H1 (cell line): ENCODE measurements at regions not wholly inside any gene's neighbourhood (a gene's known extent, or its start where the extent isn't known, plus 50 kb on each side); places are given as distances from the start of the nearest gene placed in this dataset.

ENCODE experiments used
- CTCF ChIA-PET: fragments of 300-600 bp; sonication (Branson Sonifier 250); formaldehyde crosslinking; loops from one replicate; lab custom pipeline; 2021; ENCODE audit not compliant: partially characterized antibody; lab: Charles Lee
- POLR2A ChIA-PET: fragments of 300-600 bp; sonication (Branson Sonifier 250); formaldehyde crosslinking; loops from one replicate; lab custom pipeline; 2021; ENCODE audit warnings: inconsistent platforms; ENCODE audit not compliant: partially characterized antibody; lab: Charles Lee
- DNase-seq, 2 experiments: peaks; one replicate each; pipeline versions ENCODE4 v3.0.0 to v3.0.0-alpha.2; 2010 to 2022; ENCODE audit warnings: low spot score in 2 of 2, low read depth in 1 of 2, mixed read lengths in 1 of 2
- FAIRE-seq: peaks from 2 replicates; lab custom pipeline; 2011; peaks lifted over from hg19 to GRCh38; lab: Jason Lieb, UNC
- H2AFZ ChIP-seq: 2 replicates; pipeline ENCODE4 v1.8.1; 2012; ENCODE audit warnings: low read length, inconsistent platforms
- H2AK5ac ChIP-seq: 2 replicates; pipeline ENCODE4 v1.6.1; 2013; ENCODE audit warnings: low read depth, low read length
- H2BK120ac ChIP-seq: replicated peaks from 2 replicates; pipeline ENCODE3; 2013; ENCODE audit warnings: low read depth, low read length, inconsistent platforms
- H2BK12ac ChIP-seq: 2 replicates; pipeline ENCODE4 v1.6.1; 2013; ENCODE audit warnings: low read depth, low read length
- H2BK15ac ChIP-seq: 2 replicates; pipeline ENCODE4 v1.6.1; 2013; ENCODE audit warnings: low read length
- H2BK20ac ChIP-seq: 2 replicates; pipeline ENCODE4 v1.6.1; 2013; ENCODE audit warnings: low read length
- H2BK5ac ChIP-seq: 2 replicates; pipeline ENCODE4 v1.6.1; 2013; ENCODE audit warnings: low read depth, low read length
- H3K14ac ChIP-seq: 2 replicates; pipeline ENCODE4 v1.6.1; 2013; ENCODE audit warnings: inconsistent platforms; ENCODE audit not compliant: insufficient read length
- H3K18ac ChIP-seq: 2 replicates; pipeline ENCODE4 v1.6.1; 2013; ENCODE audit warnings: low read length; ENCODE audit errors: extremely low read depth
- H3K23ac ChIP-seq: 2 replicates; pipeline ENCODE4 v1.6.1; 2013; ENCODE audit warnings: inconsistent platforms; ENCODE audit not compliant: insufficient read length
- H3K23me2 ChIP-seq: 2 replicates; pipeline ENCODE4 v1.6.1; 2013; ENCODE audit warnings: low read depth, low read length
- H3K27ac ChIP-seq: 2 replicates; pipeline ENCODE4 v1.6.1; 2011; ENCODE audit warnings: low read depth, low read length, inconsistent platforms
- H3K27me3 ChIP-seq, 4 experiments: replicated peaks in 1 of 4; 1 replicate in 1 of 4; 2 replicates in 3 of 4; pipeline versions ENCODE4 v1.6.1 to v1.8.1; 2011 to 2013; ENCODE audit warnings: low read length in 3 of 4, mild to moderate bottlenecking in 3 of 4, inconsistent platforms in 2 of 4, mixed read lengths in 2 of 4, moderate library complexity in 1 of 4; ENCODE audit not compliant: control insufficient read depth in 3 of 4, insufficient read depth in 3 of 4; ENCODE audit errors: extremely low read depth in 1 of 4
- H3K36me3 ChIP-seq, 4 experiments: 2 replicates each; pipeline versions ENCODE4 v1.6.1 to v1.8.1; 2011 to 2013; ENCODE audit warnings: mild to moderate bottlenecking in 4 of 4, low read length in 3 of 4, moderate library complexity in 2 of 4, control low read depth in 1 of 4, inconsistent platforms in 1 of 4; ENCODE audit not compliant: insufficient read depth in 4 of 4, control insufficient read depth in 2 of 4
- H3K4ac ChIP-seq: replicated peaks from 2 replicates; pipeline ENCODE3; 2013; ENCODE audit warnings: low read length, low read depth, mixed read lengths, inconsistent platforms; ENCODE audit not compliant: insufficient read length
- H3K4me1 ChIP-seq, 4 experiments: replicated peaks in 1 of 4; 1 replicate in 1 of 4; 2 replicates in 3 of 4; pipeline versions ENCODE4 v1.6.1 to v1.8.1; 2011 to 2013; ENCODE audit warnings: low read length in 3 of 4, inconsistent platforms in 2 of 4, mixed read lengths in 1 of 4; ENCODE audit not compliant: insufficient read depth in 4 of 4, control insufficient read depth in 3 of 4
- H3K4me2 ChIP-seq, 2 experiments: 2 replicates each; pipeline versions ENCODE4 v1.6.1 to v1.8.1; 2011 to 2013; ENCODE audit warnings: low read depth in 2 of 2, low read length in 2 of 2, control low read depth in 1 of 2, inconsistent platforms in 1 of 2, mild to moderate bottlenecking in 1 of 2; ENCODE audit not compliant: insufficient read depth in 1 of 2
- H3K4me3 ChIP-seq, 4 experiments: fragments of 200-600, 300-600 bp in 1 of 4; sonication (generic), shearing (Covaris generic), sonication (Bioruptor Twin) in 1 of 4; 2 replicates each; pipeline versions ENCODE4 v1.5.1 to v1.8.1; 2011 to 2016; ENCODE audit warnings: low read length in 4 of 4, low read depth in 3 of 4, control low read depth in 2 of 4, inconsistent platforms in 2 of 4, mild to moderate bottlenecking in 2 of 4, mixed read lengths in 1 of 4, moderate library complexity in 1 of 4; ENCODE audit not compliant: insufficient read depth in 2 of 4; ENCODE audit errors: extremely low read depth in 1 of 4
- H3K56ac ChIP-seq: replicated peaks from 2 replicates; pipeline ENCODE3; 2013; ENCODE audit warnings: low read depth, mild to moderate bottlenecking, mixed read lengths, low read length, inconsistent platforms; ENCODE audit not compliant: insufficient read length
- H3K79me1 ChIP-seq: 2 replicates; pipeline ENCODE4 v1.6.1; 2013; ENCODE audit warnings: low read depth, low read length, control low read depth
- H3K79me2 ChIP-seq, 2 experiments: 2 replicates each; pipeline versions ENCODE4 v1.6.1 to v1.8.1; 2012 to 2013; ENCODE audit warnings: low read length in 2 of 2, mild to moderate bottlenecking in 2 of 2, inconsistent platforms in 1 of 2; ENCODE audit not compliant: insufficient read depth in 2 of 2, control insufficient read depth in 1 of 2
- H3K9ac ChIP-seq, 4 experiments: replicated peaks in 1 of 4; 1 replicate in 1 of 4; 2 replicates in 3 of 4; pipeline versions ENCODE4 v1.6.1 to v1.8.1; 2011 to 2013; ENCODE audit warnings: low read depth in 3 of 4, low read length in 3 of 4, control low read depth in 2 of 4, mild to moderate bottlenecking in 2 of 4, moderate library complexity in 2 of 4, inconsistent platforms in 1 of 4; ENCODE audit errors: extremely low read depth in 1 of 4
- H3K9me3 ChIP-seq, 2 experiments: 2 replicates each; pipeline versions ENCODE4 v1.6.1 to v1.8.1; 2012 to 2013; ENCODE audit warnings: mild to moderate bottlenecking in 2 of 2, moderate library complexity in 2 of 2, control low read depth in 1 of 2, inconsistent platforms in 1 of 2, low read depth in 1 of 2, low read length in 1 of 2, mixed read lengths in 1 of 2; ENCODE audit not compliant: insufficient read depth in 2 of 2
- H4K20me1 ChIP-seq, 2 experiments: replicated peaks in 1 of 2; 2 replicates each; pipeline versions ENCODE3 to v1.8.1; 2011 to 2013; ENCODE audit warnings: inconsistent platforms in 2 of 2, low read length in 2 of 2, mild to moderate bottlenecking in 1 of 2; ENCODE audit not compliant: insufficient read depth in 2 of 2, control insufficient read depth in 1 of 2
- H4K5ac ChIP-seq: 2 replicates; pipeline ENCODE4 v1.6.1; 2013; ENCODE audit warnings: low read length, low read depth, mixed read lengths, inconsistent platforms; ENCODE audit not compliant: insufficient read length
- H4K8ac ChIP-seq: 2 replicates; pipeline ENCODE4 v1.8.0; 2013; ENCODE audit warnings: mild to moderate bottlenecking, moderate library complexity, low read length, inconsistent platforms; ENCODE audit not compliant: insufficient read depth; ENCODE audit errors: extremely low read depth
- H4K91ac ChIP-seq: replicated peaks from 2 replicates; pipeline ENCODE3; 2013; ENCODE audit warnings: low read length, mixed read lengths, inconsistent platforms; ENCODE audit not compliant: insufficient read length
- NRF1 ChIP-seq: IDR thresholded peaks from 2 replicates; pipeline ENCODE4 v1.6.1; 2011; ENCODE audit warnings: mild to moderate bottlenecking, low read depth, low read length, improper control_type of control experiment
- RAD21 ChIP-seq, 2 experiments: IDR thresholded peaks in 1 of 2; conservative IDR thresholded peaks in 1 of 2; 2 replicates each; pipeline ENCODE4 v1.6.1; 2011; ENCODE audit warnings: low read depth in 2 of 2, low read length in 2 of 2, improper control_type of control experiment in 1 of 2, inconsistent platforms in 1 of 2, mild to moderate bottlenecking in 1 of 2, moderate library complexity in 1 of 2
- RFX5 ChIP-seq: IDR thresholded peaks from 2 replicates; pipeline ENCODE4 v1.6.1; 2011; ENCODE audit warnings: low read depth, low read length, improper control_type of control experiment, borderline replicate concordance
- SIRT6 ChIP-seq: IDR thresholded peaks from one replicate; pipeline ENCODE4 v1.7.1; 2012; ENCODE audit warnings: low read length, inconsistent platforms
- TAF1 ChIP-seq: IDR thresholded peaks from 2 replicates; pipeline ENCODE4 v1.6.1; 2011; ENCODE audit warnings: mild to moderate bottlenecking, low read depth, low read length
- TBP ChIP-seq: IDR thresholded peaks from 2 replicates; pipeline ENCODE4 v1.6.1; 2011; ENCODE audit warnings: low read depth, low read length, improper control_type of control experiment
- TEAD4 ChIP-seq: IDR thresholded peaks from 2 replicates; pipeline ENCODE4 v1.6.1; 2012; ENCODE audit warnings: low read depth, low read length, inconsistent platforms, mixed read lengths
- WGBS, 2 experiments: shearing (Covaris generic) in 1 of 2; methylation state at CpG; one replicate each; pipeline versions ENCODE4 v1.1.6 to v1.1.7; 2013 to 2015; ENCODE audit warnings: low lambda C conversion rate in 2 of 2, mixed read lengths in 2 of 2, inconsistent platforms in 1 of 2, low coverage in 1 of 2, missing lambda C conversion rate in 1 of 2; ENCODE audit not compliant: insufficient replicate concordance in 2 of 2, insufficient coverage in 1 of 2, insufficient read length in 1 of 2; ENCODE audit errors: extremely low coverage in 1 of 2, missing lambda C conversion rate in 1 of 2; 5-methylcytosine and 5-hydroxymethylcytosine counted together

DNA sequence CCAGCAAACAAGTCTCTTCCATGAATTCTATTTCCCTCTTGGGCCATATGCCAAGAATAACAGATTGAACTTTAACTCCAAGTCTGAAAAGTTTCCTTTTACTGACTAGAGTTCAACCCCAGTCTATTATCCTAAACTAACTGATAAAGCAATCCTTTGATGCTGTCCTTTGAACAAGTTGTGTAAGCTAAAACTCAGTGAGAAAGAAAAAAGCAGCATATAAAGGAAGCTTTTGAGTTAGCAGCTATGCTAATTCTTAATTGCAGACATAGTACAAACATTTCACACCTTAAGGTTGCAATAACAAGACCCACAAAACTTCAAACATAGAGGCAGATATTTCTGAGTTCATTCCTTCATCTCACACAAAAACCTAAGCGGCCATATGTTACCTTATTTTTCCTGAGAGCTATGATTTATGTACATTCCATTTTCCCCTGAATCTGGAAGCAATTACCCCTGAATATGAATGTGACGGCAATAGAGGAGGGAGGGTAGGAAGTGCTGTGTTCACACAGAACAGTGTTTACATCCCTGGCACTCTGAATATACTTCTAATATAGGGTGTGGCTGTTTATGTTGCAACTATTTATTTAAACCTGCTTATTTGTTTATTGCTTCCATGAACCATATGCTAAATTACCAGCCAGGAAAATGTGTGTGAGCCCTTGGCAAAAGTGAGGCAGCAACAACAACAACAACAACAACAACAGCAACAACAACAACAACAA lies 180.6 kb downstream of the IRS1 start:
- H3K79me1 ChIP-seq: no peaks in the 10 kb centered on the region
- H3K27ac ChIP-seq: no peak overlapping the region
- no peak overlapping the region for H2BK5ac ChIP-seq
- H3K79me2 ChIP-seq: no peaks in the 10 kb centered on the region
- no peak overlapping the region for H3K56ac ChIP-seq
- H4K20me1 ChIP-seq: no peaks in the 10 kb centered on the region
- no peak overlapping the region for H2AFZ ChIP-seq
- no peak overlapping the region for H3K4me2 ChIP-seq
- H4K8ac ChIP-seq: no peak overlapping the region
- H3K14ac ChIP-seq: no peak overlapping the region
- H4K5ac ChIP-seq: no peak overlapping the region
- TF ChIP-seq NRF1: no peak
- TF ChIP-seq TEAD4: no peak
- TF ChIP-seq SIRT6: no peak
- no peak for TF ChIP-seq RFX5
- TF ChIP-seq RAD21 (IDR thresholded peaks at IDR 0.05 in 1 of 2, conservative IDR thresholded peaks at IDR 0.05 in 1 of 2; ENCODE audit: low read depth in 2 of 2, low read length in 2 of 2): no peak
- no peak for TF ChIP-seq TAF1
- no peak for TF ChIP-seq TBP
- H3K23ac ChIP-seq: no peak overlapping the region
- H3K27me3 ChIP-seq: no peaks in the 10 kb centered on the region
- no peak overlapping the region for H3K9ac ChIP-seq
- H2BK120ac ChIP-seq: no peak overlapping the region
- no peak overlapping the region for H3K4me3 ChIP-seq
- no peaks in the 10 kb centered on the region for H3K9me3 ChIP-seq
- no peak overlapping the region for H3K4ac ChIP-seq
- no peaks in the 10 kb centered on the region for H3K23me2 ChIP-seq
- no peak overlapping the region for H2BK15ac ChIP-seq
- H4K91ac ChIP-seq: no peak overlapping the region
- ChIA-PET CTCF (interaction anchor here (0.6 to 2.1 kb wide), 8 partner anchors 8 to 403 kb away, joined by 3 to 9 read pairs (median 3); no protein-coding TSS in a partner anchor), POLR2A (no interaction called here)
- DNase-seq (no peak), FAIRE-seq (no peak)
- no peaks in the 10 kb centered on the region for H3K4me1 ChIP-seq
- no peaks in the 10 kb centered on the region for H3K36me3 ChIP-seq
- WGBS, 2 experiments: 84% methylated on average over 2 of the region's 2 CpGs; no CpG with 5 or more reads in 1 of the 2 experiments
- no peak overlapping the region for H2AK5ac ChIP-seq
- no peak overlapping the region for H3K18ac ChIP-seq
- no peak overlapping the region for H2BK20ac ChIP-seq
- H2BK12ac ChIP-seq: no peak overlapping the region
